Epithelial cell of esophagus (primary cell): ENCODE measurements at regions not wholly inside any gene's neighbourhood (a gene's known extent, or its start where the extent isn't known, plus 50 kb on each side); places are given as distances from the start of the nearest gene placed in this dataset.

ENCODE experiments used
- DNase-seq: peaks from one replicate; pipeline ENCODE4 v3.0.0; 2010; ENCODE audit warnings: low read depth
- H3K4me3 ChIP-seq: 2 replicates; pipeline ENCODE4 v1.5.1; 2011; ENCODE audit warnings: mild to moderate bottlenecking, low read length, control low read depth
- TF ChIP-seq, protein P1 (sequence below): IDR thresholded peaks from 2 replicates; pipeline ENCODE4 v1.5.1; 2011; ENCODE audit warnings: low read depth, mild to moderate bottlenecking, low read length, control low read depth, inconsistent platforms; ENCODE audit not compliant: insufficient read depth; ENCODE audit errors: missing control alignments

GRCh38 chr13:42398533-42398932, 126.6 kb downstream of the AKAP11 start:
- peak; percentile 22 for DNase-seq
- TF ChIP-seq, protein P1, sequence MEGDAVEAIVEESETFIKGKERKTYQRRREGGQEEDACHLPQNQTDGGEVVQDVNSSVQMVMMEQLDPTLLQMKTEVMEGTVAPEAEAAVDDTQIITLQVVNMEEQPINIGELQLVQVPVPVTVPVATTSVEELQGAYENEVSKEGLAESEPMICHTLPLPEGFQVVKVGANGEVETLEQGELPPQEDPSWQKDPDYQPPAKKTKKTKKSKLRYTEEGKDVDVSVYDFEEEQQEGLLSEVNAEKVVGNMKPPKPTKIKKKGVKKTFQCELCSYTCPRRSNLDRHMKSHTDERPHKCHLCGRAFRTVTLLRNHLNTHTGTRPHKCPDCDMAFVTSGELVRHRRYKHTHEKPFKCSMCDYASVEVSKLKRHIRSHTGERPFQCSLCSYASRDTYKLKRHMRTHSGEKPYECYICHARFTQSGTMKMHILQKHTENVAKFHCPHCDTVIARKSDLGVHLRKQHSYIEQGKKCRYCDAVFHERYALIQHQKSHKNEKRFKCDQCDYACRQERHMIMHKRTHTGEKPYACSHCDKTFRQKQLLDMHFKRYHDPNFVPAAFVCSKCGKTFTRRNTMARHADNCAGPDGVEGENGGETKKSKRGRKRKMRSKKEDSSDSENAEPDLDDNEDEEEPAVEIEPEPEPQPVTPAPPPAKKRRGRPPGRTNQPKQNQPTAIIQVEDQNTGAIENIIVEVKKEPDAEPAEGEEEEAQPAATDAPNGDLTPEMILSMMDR, result no peak

DNA sequence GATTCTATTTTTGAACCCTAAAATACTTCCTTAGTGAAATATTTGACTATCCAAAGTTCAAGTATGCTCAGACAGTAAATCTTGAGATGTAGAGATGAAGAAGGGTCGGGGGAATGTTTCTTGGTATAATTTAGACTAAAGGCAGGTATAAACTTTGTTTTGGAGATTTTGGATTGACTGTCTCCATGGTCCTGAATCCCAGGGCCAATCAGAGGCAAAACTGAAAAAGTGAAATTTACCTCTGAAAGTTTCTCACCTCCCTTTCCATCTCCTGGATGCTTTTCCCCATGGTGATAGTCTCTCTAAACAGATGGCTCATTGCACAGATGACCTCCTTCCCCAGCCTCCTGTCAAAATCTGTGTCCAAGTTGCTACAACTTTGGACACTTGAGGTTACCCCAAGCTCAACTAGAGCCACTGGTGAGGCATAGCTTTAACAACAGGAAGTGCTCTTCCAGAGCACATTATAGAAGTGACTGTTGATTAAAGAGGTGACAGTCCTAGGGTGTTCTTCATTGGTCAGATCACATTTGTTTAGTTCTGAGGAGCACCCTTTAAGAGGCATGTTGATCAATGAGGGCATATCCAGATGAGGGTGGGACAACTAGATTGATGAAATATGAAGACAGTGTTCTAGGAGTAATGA, 128.4 kb downstream of the AKAP11 start:
- H3K4me3 ChIP-seq, result no peak overlapping the region
- no peak for DNase-seq
- TF ChIP-seq, protein P1, result no peak

More at GRCh38 chr13:42398533-42398932, 126.6 kb downstream of the AKAP11 start:
- no peak overlapping the region for H3K4me3 ChIP-seq

DNA sequence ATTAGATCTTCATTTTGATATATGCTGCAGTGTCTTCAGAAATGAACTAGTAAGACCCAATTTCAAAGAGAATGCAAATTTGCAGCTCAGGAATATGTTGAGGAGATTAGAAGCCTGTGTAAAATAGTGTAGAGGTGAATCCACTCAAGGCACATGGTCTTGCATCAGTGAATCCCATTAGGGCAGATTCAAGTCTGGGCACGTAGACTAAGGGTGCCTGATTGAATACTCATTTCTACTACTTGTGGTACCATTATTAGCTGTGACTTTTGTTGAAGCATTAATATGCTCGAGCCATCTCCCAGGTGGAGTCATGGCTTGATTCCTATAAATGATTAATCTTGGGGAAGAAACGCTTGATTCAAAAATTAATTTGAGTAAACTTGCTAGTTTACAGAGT, 129.4 kb downstream of the AKAP11 start:
- DNase-seq, result peak; percentile 78
- TF ChIP-seq, protein P1, result no peak
- H3K4me3 ChIP-seq, result no peak overlapping the region

- no peak overlapping the region for H3K4me3 ChIP-seq
- TF ChIP-seq, protein P1, result no peak
- peak; percentile 87 for DNase-seq
Measured at GRCh38 chr13:42405665-42406390, 133.9 kb downstream of the AKAP11 start.

DNA sequence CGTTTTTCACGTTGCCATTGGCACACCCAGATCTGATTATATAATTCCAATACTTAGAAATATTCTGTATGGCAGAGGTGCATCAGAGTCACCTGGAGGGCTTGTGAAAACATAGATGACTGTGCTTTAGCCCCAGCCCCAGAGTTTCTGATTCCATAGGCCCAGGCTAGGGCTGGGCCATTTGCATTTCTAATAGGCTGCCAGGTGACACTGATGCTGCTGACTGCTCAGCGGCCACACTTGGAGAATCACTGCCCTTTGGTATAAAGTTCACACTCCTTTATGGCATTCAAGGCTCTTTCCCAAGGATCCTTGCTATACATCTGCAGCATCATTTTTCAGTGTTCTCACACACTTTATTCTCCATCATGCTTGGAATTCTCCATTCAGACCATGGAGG, 137.1 kb downstream of the AKAP11 start:
- TF ChIP-seq, protein P1, result no peak
- no peak overlapping the region for H3K4me3 ChIP-seq
- no peak for DNase-seq

- no peak for DNase-seq
- no peak overlapping the region for H3K4me3 ChIP-seq
- TF ChIP-seq, protein P1, result no peak
Measured at GRCh38 chr13:42409551-42409950, 137.6 kb downstream of the AKAP11 start.
